ENCODE measurements at regions not wholly inside any gene's neighbourhood (a gene's known extent, or its start where the extent isn't known, plus 50 kb on each side); places are given as distances from the start of the nearest gene placed in this dataset.

DNA sequence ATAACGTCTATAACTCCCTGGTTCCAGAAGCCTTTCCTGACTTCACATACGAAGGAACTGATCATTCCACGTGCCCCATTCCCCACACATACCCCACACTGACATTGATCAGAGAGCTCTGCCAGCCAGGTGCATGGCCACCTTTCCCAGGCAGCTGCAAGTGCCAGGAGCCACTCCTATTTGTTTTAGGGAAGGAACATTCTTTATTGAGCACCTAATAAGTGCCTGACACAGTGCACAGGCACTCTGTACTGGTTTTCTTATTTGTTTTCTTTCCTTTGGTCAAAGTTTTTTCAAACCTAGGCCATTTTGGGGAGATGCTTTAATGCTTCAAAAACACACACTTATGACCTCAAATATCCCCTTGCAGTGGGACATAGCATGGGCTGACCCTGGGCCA, 50.0 kb downstream of the PITPNM2 start:
- DNase-seq (ENCODE audit: low read depth in 2 of 2) = no peak

- DNase-seq (ENCODE audit: low read depth in 2 of 2) = no peak
These were observed 50.4 kb downstream of the PITPNM2 start for GRCh38 chr12:123100450-123100849.

DNA sequence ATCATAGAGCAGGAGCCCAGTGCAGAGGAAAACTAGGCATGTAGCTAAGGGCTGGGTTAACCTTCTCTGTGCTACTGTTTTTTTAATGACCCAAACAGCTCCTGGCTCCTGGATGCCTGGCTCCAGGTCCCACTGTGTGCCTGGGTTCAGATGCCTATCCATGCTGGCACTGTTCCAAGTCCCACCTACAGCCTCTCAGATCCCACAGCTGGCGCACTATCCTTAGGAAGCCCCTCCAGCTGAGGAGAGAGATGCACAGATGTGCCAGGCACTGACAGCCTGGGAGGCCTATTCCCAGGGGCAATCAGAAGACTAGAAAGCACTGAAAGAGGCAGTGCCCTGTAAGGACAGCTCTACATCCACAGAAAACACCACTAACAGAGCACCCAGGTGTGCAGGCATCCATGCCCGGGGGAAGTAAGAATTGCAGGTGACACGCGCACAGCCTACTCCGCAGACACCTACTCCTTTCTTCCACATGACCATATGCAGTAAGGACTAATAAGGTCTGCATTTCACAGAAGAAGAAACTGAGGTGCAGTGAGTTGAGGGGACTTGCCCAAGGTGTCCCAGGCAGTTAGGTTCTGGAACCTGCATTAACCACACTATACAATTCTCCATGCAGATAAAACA, 51.2 kb downstream of the PITPNM2 start:
- DNase-seq (ENCODE audit: low read depth in 2 of 2) = no peak

DNA sequence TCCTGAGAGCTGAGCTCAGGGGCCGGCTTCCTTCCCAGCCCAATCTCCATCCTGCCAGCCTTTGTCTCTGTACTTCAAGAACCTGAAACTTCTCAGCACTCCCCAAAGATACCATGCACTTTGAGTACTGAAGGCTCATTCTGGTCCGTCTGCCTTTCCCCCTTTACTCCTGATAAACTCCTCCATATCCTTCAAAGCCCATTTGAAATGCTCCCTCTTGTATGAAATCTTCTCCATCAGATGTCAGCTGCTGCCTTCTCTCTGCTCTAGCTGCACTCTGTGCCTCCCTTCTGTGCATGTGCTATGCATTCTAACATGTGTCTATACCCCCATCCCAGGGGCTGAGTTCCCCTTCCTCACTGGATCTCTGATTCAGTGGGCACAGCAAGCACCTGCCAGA, 52.1 kb downstream of the PITPNM2 start:
- no peak for DNase-seq (ENCODE audit: low read depth in 2 of 2)

- DNase-seq (ENCODE audit: low read depth in 2 of 2) = no peak
These were observed 53.3 kb downstream of the PITPNM2 start for GRCh38 chr12:123097561-123098084.

DNA sequence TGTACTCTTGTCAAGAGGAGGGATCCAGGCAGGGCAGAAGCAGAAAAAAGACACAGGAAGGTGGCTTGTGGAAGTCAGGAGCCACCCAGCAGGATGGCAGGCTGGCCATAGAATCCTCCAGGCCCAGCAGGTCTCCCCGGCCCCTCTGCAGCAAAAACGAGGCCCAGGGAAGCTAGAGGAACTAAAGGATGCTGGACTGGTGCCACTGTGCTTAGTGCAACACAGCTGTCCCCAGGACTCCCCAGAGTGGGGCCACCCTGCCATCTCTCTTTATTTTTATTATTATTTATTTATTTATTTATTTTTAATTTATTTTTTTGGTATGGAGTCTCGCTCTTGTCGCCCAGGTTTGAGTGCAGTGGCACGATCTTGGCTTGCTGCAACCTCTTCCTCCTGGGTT, 54.1 kb downstream of the PITPNM2 start:
- no peak for DNase-seq (ENCODE audit: low read depth in 2 of 2)

GRCh38 chr12:123096182-123096581, 54.7 kb downstream of the PITPNM2 start:
- no peak for DNase-seq (ENCODE audit: low read depth in 2 of 2)

DNA sequence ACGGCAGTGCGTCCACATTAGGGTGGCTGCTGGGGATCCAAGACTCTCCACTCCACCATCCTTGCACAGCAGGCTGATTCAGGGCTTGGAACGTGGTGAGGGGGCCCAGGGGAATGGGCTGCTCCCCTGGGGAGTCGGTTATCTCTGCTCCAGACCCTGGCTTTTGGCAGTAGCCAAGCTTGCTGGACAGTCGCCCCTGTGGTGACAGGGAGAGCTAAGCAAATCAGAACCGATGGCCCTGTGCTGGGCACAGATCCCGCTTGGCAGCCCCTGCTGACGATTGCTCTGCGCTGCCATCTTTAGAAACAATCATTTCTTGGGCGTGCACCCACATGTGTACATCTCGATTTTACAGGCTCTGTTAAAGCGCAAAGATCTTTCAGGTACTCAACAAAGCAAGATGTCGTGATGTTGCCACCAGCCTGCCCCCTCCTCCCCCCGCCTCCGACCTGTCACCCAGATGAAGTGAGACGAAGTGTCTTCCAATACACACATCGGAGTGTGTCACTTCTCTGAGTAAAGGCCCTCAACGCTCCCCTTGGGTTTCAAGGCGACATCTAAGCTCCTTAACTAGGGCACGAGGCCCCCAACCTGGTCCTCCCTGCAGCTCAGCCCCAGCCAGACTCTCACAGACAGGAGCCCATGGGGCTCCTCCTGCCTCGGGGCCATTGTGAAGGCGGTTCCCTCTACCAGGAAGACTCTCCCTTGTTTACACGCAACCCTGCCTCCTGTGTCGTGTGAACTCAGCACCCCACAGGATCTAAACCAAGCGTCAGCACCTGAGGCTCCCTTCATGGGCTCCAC, 55.6 kb downstream of the PITPNM2 start:
- DNase-seq (ENCODE audit: low read depth in 2 of 2) = no peak

- DNase-seq (ENCODE audit: low read depth in 2 of 2) = no peak
These were observed 56.4 kb downstream of the PITPNM2 start for GRCh38 chr12:123094349-123095077.

- no peak for DNase-seq (ENCODE audit: low read depth in 2 of 2)
These were observed 58.0 kb downstream of the PITPNM2 start for GRCh38 chr12:123092866-123093265.

- DNase-seq (ENCODE audit: low read depth in 2 of 2) = no peak
These were observed 59.4 kb downstream of the PITPNM2 start for GRCh38 chr12:123091230-123092150.

DNA sequence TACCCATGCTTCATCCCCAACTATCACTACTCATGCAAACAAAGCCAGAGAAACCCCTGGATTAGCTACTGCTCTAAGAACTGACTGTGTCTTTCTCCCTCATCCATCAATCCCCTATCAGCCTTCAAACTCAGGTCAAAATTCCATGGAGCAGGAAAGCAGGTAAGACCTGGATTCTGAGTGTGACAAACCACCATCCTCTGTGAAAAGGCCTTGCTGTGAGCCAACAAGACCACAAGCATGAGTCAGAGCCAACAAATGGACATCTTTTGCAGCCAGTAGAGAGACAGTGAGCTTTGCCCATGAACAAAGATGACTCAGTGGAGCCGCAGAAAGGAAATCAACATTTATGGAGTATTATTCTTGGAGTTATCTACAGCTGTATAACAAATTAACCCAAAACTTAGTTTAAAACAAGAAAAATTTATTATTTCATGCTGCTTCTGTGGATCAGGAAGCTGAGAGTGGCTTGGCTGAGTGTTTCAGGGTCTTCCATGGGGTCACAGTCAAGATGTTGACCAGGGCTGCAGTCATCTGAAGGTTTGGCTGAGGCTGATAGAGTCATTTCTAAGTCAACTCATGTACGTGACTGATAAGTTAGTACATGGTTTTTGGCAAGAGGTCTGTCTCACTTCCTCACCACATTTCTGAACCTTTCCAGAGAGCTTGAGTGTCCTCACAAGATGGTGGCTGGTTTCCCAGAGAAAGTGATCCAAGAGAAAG, 61.1 kb downstream of the PITPNM2 start:
- no peak for DNase-seq (ENCODE audit: low read depth in 2 of 2)

DNA sequence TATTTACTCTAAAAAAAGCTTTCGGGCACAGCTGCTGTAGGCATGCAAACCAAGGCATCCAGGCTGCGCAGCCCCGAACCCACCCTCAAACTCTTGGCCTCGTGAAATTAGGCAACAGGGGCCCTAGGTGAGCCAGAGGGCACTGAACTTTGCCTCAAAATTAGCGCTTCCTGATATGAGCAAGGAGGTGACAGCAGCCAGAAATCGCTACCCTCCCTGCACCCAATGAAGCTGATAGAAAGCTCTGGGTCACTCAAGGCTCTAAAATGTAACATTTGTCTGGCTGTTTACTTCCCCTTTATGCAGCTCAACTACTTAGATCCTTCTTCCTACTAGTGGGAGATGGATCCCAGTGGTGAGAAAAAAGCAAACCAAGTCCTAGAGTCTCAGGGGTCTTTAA, 61.8 kb downstream of the PITPNM2 start:
- DNase-seq (ENCODE audit: low read depth in 2 of 2) = no peak

DNA sequence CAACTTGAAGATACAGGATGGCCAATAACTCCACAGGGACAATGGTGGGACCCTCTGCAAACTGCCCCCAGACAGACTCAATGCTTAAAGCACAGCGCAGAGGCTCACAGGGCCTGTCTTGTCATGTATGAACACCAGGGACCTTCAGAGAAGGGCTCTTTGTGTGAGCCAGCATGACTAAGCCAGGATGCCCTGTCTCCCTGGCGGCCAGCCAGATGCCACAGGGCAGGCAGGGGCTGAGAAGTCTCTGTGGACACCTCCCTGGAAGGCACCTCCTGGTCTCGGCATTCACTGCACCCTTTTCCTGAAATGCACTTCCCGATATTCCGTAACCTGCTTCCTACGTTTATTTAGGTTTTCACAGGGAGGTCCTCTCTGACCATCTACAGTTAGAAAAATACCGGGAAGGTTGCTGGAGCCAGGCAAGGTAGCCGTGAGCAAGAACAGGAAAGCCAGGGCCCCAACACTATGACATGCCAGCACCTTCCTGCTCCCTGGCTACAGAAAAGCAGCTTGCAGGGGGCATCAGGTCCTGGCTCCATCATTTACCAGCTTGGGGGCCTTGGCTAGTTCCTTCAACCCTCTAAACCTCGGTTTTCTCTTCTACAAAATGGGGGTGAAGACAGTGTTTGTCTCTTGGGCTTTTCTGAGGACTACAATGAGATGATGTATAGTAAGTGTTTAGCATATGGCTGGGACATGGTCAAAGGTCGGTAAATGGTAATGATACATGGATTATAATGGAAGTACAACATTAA, 65.0 kb downstream of the PITPNM2 start:
- DNase-seq (ENCODE audit: low read depth in 2 of 2) = no peak

DNA sequence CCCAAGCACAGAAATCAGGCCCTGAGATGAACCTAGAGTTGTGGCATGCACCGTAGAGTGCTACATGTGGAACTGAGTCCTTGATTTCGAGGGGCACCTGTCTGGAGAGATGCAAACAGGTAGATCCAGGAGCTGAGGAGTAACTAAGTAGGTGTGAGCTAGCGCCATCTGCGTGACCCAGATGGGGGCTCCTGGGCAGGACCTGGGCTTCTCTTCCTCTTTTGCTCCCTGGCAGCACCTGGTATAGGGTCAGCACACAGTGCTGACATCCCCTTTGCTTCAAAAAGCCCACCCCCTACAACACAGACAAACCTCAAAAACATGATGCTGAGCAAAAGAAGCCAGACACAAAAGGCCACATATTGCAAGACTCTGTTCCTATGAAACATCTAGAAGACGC, 65.8 kb downstream of the PITPNM2 start:
- DNase-seq (ENCODE audit: low read depth in 2 of 2) = no peak

- DNase-seq (ENCODE audit: low read depth in 2 of 2) = no peak
These were observed 67.0 kb downstream of the PITPNM2 start for GRCh38 chr12:123083661-123084571.

DNA sequence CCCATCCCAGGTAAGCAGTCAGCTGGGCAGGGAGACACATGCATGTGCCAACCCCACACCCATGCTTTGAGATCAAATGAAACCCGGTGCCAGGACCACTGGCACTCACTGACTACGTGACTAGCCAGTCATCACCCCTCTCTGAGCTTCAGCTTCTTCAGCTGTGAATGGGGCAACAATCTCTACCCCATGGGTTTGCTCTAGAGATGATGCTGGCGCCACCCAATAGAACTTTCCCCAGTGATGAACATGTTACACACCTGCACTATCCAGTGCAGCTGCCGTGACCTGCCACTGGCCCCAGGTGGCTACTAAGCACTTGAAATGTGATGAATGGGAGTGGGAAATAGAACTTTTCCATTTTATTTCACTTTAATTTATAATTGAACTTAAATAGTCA, 70.3 kb downstream of the PITPNM2 start:
- DNase-seq (ENCODE audit: low read depth in 2 of 2) = no peak

DNA sequence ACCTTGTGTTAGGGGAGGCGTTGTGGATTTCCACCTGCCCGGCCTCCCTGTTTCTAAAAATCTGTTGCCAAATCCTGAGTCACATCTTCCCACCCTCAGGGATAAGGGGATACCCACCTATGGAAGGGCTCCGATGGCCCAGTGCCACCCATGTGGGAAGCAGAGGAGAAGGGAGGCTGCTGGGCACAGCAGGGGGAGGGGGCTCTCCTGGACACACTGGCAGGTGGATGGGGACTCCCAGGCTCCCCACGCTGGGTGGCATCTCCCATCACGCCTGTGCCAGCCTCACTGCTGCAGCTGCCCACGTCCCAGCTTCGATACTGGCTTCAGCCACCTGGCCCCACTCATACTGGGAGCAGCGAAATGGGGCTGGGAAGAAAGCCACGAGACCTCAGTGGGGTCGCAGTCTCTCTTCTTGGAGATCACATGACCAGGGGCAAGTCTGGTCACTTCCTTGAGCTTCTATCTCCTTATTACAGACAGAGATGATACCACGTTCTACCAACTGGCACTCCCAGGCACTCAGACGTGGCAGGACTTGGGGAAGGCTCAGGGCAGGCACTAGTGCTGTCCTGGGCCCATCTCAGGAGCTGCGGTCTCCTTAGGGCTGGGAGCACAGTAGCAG, 72.2 kb downstream of the PITPNM2 start:
- DNase-seq (ENCODE audit: low read depth in 2 of 2) = no peak

DNA sequence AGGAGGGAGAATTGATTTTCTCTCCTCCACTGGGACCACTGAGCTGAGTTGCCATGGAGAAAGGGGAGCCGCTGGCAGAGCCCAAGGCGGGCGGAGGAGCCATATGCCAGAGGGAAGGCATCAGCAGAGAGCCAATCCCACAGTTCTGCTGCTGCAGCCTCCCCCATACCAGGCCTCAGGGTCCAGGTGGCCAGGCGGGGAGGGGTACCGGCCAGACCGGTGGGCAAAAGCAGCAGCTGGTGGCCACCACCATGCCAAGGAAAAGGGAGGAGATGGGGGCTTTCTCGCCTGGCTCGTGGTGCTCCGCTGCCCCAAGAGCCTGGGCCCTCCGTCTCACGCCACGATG, 72.8 kb downstream of the PITPNM2 start:
- no peak for DNase-seq (ENCODE audit: low read depth in 2 of 2)

Measured in stimulated activated CD8-positive, alpha-beta memory T cell treated with anti-CD3 and anti-CD28 coated beads, Interleukin-2, amount 100 ng/mL, for 1 hour (primary cell).